Activated CD4-positive, alpha-beta memory T cell treated with anti-CD3 and anti-CD28 coated beads for 36 hours (primary cell): ENCODE measurements at regions not wholly inside any gene's neighbourhood (a gene's known extent, or its start where the extent isn't known, plus 50 kb on each side); places are given as distances from the start of the nearest gene placed in this dataset.
A peak's percentile ranks its signal among the peaks of the same experiment; 100 is the strongest.

Experiments used
- CTCF ChIA-PET: fragments of 350-600 bp; sonication (Branson Sonifier 250); formaldehyde crosslinking; loops from one replicate; lab custom pipeline; 2021; ENCODE audit warnings: antibody characterized with exemption, inconsistent platforms; lab: Charles Lee
- POLR2A ChIA-PET: fragments of 350-600 bp; sonication (Branson Sonifier 250); formaldehyde crosslinking; loops from one replicate; lab custom pipeline; 2021; ENCODE audit warnings: antibody characterized with exemption; lab: Charles Lee
- DNase-seq: peaks from one replicate; pipeline ENCODE4 v3.0.0-alpha.2; 2020
- H3K27ac Mint-ChIP-seq: one replicate; pipeline ENCODE4 v1.8.0; 2021; ENCODE audit warnings: mixed read lengths
- H3K27me3 Mint-ChIP-seq: one replicate; pipeline ENCODE4 v1.8.0; 2021; ENCODE audit warnings: mixed read lengths
- H3K36me3 Mint-ChIP-seq: one replicate; pipeline ENCODE4 v1.8.0; 2021; ENCODE audit warnings: mixed read lengths
- H3K4me1 Mint-ChIP-seq: one replicate; pipeline ENCODE4 v1.8.0; 2021; ENCODE audit warnings: low read depth, mixed read lengths
- H3K4me3 Mint-ChIP-seq: one replicate; pipeline ENCODE4 v1.8.0; 2021; ENCODE audit warnings: mild to moderate bottlenecking, mixed read lengths
- H3K9me3 Mint-ChIP-seq: one replicate; pipeline ENCODE4 v1.8.0; 2021; ENCODE audit warnings: mixed read lengths
- intact Hi-C: fragments of 100-400 bp; cut with micrococcal nuclease; formaldehyde crosslinking; loops from one replicate; pipeline ENCODE4 v1.15.1; 2023

DNA sequence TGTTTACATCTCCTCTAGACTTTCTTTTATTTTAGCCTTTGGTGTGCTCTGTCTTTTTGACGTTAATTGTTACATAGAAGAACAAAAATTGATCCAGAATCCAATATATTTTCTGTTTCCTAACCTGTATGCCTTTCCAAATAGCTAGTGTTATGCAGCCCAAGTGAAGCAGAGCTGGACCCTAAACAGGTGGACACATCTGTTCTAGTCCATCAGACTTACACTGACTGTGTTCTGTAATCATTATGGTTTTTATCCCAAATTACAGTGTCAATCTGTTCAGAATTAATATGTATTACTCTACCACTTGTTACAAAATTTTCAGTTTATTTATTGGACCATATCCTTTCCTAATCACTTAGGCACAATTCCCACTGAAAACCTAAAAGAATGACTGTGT, 176.8 kb upstream of the FOXG1 start:
- ChIA-PET CTCF (no interaction called here), POLR2A (no interaction called here)
- Mint-ChIP-seq H3K9me3 (peaks cover 18% of the 10 kb centered on the region), H3K4me3 (no peak overlapping the region), H3K36me3 (no peaks in the 10 kb centered on the region), H3K4me1 (no peaks in the 10 kb centered on the region), H3K27me3 (no peaks in the 10 kb centered on the region), H3K27ac (no peak overlapping the region)
- intact Hi-C loops = no loop called here
- DNase-seq = no peak

DNA sequence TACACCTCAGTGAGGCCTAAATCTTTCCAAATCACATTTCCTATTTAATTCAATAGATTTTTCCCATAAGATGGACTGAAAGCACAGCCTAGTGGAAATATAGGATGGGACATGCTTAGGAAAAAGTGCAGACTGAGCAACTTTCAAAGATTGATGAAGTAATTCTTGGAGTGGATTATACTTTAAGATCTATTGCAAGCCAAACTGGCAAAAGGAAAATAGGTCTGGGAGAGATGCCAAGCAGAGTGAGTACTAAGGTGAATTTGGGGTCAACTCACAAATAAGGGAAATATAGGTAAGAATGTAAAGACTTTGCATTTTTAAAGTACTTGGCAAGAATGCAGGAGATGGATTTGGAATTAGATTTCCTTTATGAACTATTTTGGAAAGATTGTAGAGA, 170.2 kb upstream of the FOXG1 start:
- H3K9me3 Mint-ChIP-seq = peaks cover 14% of the 10 kb centered on the region

DNA sequence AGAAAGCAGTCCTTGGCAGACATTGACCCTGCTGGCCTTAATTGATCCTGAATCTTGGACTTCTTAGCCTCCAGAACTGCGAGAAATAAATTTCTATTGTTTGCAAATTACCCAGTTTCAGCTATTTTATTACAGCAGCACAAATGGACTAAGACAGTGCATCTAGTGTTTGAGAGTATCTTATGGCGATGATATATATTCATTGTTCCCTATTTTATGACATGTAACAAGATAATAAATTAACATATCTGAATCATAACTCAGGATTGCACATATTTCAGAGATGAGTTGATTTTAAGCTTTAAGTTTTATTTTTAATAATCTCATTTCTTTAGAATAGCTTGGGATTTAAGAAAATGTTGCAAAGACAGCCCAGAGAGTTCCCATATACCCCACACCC, 167.4 kb upstream of the FOXG1 start:
- no peak overlapping the region for H3K27ac Mint-ChIP-seq
- peaks cover 18% of the 10 kb centered on the region for H3K9me3 Mint-ChIP-seq
- H3K27me3 Mint-ChIP-seq = no peaks in the 10 kb centered on the region
- DNase-seq = no peak
- ChIA-PET POLR2A (no interaction called here), CTCF (no interaction called here)
- H3K36me3 Mint-ChIP-seq = no peaks in the 10 kb centered on the region
- no peaks in the 10 kb centered on the region for H3K4me1 Mint-ChIP-seq
- intact Hi-C loops = no loop called here
- H3K4me3 Mint-ChIP-seq = no peak overlapping the region

More for the DNA sequence above, 170.2 kb upstream of the FOXG1 start:
- intact Hi-C loops = no loop called here
- DNase-seq = no peak
- Mint-ChIP-seq H3K4me1 (no peaks in the 10 kb centered on the region), H3K27me3 (no peaks in the 10 kb centered on the region), H3K36me3 (no peaks in the 10 kb centered on the region), H3K4me3 (no peak overlapping the region), H3K27ac (no peak overlapping the region)
- POLR2A ChIA-PET = no interaction called here
- CTCF ChIA-PET = no interaction called here

DNA sequence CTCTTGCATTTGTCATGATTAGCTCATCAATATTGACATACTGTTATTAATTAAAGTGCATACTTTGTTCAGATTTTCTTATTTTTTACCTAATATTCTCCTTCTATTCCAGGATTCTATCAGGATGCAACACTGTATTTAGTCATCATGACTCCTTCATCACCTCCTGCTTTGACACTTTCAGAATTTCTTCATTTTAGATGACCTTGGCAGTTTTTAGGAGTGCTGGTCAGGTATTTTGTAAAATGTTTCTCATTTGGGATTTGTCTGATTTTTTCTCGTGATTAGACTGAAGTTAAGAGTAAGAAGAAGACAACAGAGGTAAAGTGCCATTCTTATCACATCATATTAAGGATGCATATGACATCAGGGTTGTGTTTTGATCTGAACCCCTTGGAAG, 167.0 kb upstream of the FOXG1 start:
- ChIA-PET CTCF (no interaction called here), POLR2A (no interaction called here)
- no peaks in the 10 kb centered on the region for H3K27me3 Mint-ChIP-seq
- peaks cover 18% of the 10 kb centered on the region for H3K9me3 Mint-ChIP-seq
- intact Hi-C loops = no loop called here
- H3K36me3 Mint-ChIP-seq = no peaks in the 10 kb centered on the region
- DNase-seq = no peak
- H3K4me1 Mint-ChIP-seq = no peaks in the 10 kb centered on the region
- no peak overlapping the region for H3K27ac Mint-ChIP-seq
- no peak overlapping the region for H3K4me3 Mint-ChIP-seq

DNA sequence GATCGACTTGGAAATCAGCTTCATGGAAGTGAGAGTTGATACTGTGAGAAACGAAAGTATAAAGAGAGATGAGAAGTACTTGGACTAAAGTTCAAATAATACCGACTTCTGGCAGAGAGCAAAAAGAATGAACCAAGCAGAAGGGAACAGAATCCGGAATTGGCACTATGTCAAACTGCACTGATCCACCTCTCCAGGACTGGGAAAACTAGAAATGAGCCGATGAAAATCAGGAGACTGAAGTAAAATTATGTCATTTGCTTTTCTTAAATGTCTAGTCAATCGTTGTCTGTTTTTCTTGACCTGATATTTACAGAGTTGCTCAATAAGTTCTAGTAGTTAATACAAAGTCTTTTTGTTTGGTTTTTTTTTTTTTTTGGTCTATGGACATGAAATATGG, 163.0 kb upstream of the FOXG1 start:
- intact Hi-C loops = no loop called here
- no peaks in the 10 kb centered on the region for H3K36me3 Mint-ChIP-seq

DNA sequence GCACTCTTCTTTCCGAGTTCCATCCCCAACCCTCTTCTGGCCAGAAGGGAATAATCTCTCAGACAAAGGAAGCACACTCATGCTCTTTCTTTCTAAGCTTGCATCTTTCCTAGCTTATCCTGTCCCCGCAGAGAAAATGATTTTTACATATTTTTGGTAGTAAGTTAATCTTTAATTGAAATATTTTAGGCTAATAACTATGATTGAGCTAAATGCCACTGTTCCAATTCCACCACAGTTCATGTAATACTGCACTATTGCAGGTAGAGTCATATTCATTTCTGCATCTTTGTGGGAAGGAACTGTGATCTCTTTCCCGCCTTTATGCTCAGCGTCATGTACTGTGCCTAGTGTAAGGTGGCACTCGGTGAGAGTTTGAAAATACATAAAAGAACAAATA, 158.9 kb upstream of the FOXG1 start:
- H3K4me1 Mint-ChIP-seq = no peaks in the 10 kb centered on the region
- no peaks in the 10 kb centered on the region for H3K27me3 Mint-ChIP-seq
- H3K4me3 Mint-ChIP-seq = no peak overlapping the region
- POLR2A ChIA-PET = no interaction called here
- intact Hi-C loops = no loop called here
- CTCF ChIA-PET = no interaction called here
- peaks cover 6% of the 10 kb centered on the region for H3K9me3 Mint-ChIP-seq
- H3K27ac Mint-ChIP-seq = no peak overlapping the region
- no peak for DNase-seq
- no peaks in the 10 kb centered on the region for H3K36me3 Mint-ChIP-seq

More for the DNA sequence above, 163.0 kb upstream of the FOXG1 start:
- no peaks in the 10 kb centered on the region for H3K27me3 Mint-ChIP-seq
- ChIA-PET POLR2A (no interaction called here), CTCF (no interaction called here)
- H3K4me1 Mint-ChIP-seq = no peaks in the 10 kb centered on the region
- no peak overlapping the region for H3K27ac Mint-ChIP-seq
- H3K4me3 Mint-ChIP-seq = no peak overlapping the region
- H3K9me3 Mint-ChIP-seq = peaks cover 4% of the 10 kb centered on the region
- DNase-seq = no peak

DNA sequence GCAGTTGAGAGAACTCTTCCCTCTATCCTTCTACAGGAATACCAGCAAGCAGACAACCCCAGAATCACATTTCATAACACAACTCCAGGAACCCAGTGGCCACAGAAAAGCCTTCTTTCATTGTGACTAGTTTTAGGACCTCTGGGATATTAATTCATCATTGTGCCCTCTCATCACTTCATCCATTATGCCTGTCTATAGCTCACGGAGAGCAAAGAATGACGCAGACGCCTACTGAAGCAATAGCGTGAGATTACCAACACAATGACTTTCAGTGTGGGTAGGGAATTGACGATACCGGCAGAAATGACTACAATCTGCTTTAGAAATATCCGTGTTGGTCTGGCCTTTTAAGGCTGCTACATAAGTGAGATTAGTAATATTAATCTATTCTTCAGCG, 158.1 kb upstream of the FOXG1 start:
- Mint-ChIP-seq H3K9me3 (peaks cover 5% of the 10 kb centered on the region), H3K27ac (no peak overlapping the region), H3K4me1 (no peaks in the 10 kb centered on the region), H3K36me3 (no peaks in the 10 kb centered on the region), H3K27me3 (no peaks in the 10 kb centered on the region), H3K4me3 (no peak overlapping the region)
- POLR2A ChIA-PET = no interaction called here
- CTCF ChIA-PET = no interaction called here
- intact Hi-C loops = no loop called here
- DNase-seq = no peak

DNA sequence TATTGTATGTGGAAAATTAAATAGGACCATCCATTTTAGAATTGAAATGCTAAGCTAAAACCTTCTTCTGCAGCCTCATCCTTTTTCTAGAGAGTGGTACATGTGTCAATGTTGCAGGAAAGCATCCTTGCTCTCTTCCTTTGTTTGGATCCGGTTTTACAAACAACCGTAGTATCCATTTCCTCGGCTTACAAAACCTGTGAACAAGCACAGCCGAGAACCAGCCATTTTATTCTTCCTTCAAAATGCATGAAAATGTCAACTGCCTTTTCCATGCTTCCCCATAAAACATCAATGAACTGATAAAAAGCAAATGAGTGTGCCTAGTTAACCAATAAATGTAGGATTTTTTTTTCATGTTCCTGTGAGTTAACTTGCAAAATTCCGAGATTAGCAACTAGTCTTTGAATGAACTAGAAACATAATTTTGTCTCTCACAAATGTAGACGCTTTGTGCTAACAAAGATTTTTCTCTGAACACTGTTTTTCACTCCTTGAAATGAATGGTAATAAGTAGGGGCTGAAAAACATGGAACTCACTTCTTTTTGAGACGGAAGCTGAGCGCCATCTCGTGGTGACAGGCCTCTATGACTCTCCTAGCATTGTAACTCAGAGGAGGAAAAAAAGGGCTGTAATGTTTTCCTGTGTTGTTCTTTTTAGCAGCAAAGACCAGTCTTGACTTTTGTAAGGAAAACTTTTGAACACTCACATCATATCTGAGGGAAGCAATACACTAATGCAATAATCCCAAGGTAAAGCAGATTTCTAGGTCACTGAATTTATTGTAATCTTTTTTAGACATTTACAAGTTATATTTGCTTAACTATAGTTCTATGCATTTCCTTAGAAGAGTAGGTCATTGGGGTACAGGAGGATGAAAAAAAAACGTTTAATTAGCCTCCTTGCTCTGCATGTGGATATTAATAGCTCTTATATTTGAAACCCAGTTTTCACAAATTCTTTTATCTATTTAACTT, 157.4 kb upstream of the FOXG1 start:
- no peak overlapping the region for H3K27ac Mint-ChIP-seq
- intact Hi-C loops = no loop called here
- no peak overlapping the region for H3K4me3 Mint-ChIP-seq
- no peaks in the 10 kb centered on the region for H3K27me3 Mint-ChIP-seq
- CTCF ChIA-PET = no interaction called here
- peaks cover 6% of the 10 kb centered on the region for H3K9me3 Mint-ChIP-seq
- H3K4me1 Mint-ChIP-seq = no peaks in the 10 kb centered on the region
- POLR2A ChIA-PET = no interaction called here
- peak; percentile 36 for DNase-seq
- H3K36me3 Mint-ChIP-seq = no peaks in the 10 kb centered on the region

DNA sequence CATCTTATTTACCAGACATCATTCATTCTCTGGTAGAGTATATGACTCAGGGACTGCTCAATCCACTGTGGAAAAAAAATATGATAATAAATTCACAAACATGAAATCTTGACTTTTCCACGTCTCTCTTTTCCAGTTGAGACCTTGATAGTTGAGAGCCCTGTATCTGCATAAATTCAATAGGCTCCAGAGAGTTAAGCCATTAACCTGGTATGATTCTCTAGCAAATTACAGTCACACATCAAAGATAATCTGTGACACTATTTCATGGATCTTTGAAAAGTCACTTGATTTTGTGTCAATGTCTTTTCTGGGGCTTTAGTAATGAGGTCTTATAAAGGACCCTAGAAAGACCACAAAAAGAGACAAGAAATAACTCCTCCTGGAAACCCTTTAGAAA, 154.2 kb upstream of the FOXG1 start:
- Mint-ChIP-seq H3K27ac (no peak overlapping the region), H3K27me3 (no peaks in the 10 kb centered on the region), H3K36me3 (no peaks in the 10 kb centered on the region), H3K9me3 (peaks cover 23% of the 10 kb centered on the region), H3K4me3 (no peak overlapping the region), H3K4me1 (no peaks in the 10 kb centered on the region)
- DNase-seq = no peak
- POLR2A ChIA-PET = no interaction called here
- intact Hi-C loops = no loop called here
- CTCF ChIA-PET = no interaction called here

DNA sequence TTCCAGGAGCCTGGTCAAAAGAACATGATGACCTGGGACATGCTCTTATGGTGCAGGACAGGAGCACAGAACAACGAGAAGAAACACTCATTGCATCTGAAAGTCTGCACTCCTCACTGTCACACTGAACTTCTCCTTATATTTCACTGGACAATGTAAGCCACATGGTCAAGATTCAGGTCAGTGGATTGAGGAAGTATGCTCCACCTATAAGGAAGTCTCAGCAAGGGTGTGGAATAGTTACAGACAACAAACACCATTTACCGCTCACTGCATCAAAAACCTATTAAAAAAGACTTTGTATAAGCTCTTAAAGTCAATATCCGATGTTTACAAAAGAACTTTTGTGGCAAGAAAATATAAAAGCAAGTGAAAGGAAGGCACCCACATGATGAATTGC, 153.1 kb upstream of the FOXG1 start:
- CTCF ChIA-PET = interaction anchor here (0.5 kb wide), 1 partner anchor 45 kb away, joined by 3 read pairs; no protein-coding TSS in a partner anchor
- Mint-ChIP-seq H3K27ac (no peak overlapping the region), H3K4me3 (no peak overlapping the region), H3K36me3 (no peaks in the 10 kb centered on the region), H3K4me1 (no peaks in the 10 kb centered on the region), H3K27me3 (no peaks in the 10 kb centered on the region), H3K9me3 (peaks cover 23% of the 10 kb centered on the region)
- intact Hi-C loops = no loop called here
- POLR2A ChIA-PET = no interaction called here
- no peak for DNase-seq

DNA sequence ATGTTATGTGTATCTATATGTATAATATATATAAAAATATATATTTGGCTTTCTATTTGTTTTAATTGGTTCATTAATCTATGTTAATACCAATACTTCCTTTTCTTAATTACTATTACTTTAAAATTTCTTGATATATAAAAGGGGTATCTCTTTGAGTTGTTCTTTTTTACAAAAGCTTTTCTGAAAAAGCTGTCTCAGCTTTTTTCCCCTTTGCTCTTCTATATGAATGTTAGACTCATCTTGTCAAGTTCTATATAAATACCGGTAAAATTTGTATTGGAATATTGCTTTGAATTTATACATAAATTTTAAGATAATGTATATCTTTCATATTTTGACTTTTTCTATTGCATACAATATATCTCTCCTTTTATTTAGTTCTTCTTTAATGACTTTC, 139.8 kb upstream of the FOXG1 start:
- POLR2A ChIA-PET = no interaction called here
- H3K36me3 Mint-ChIP-seq = no peaks in the 10 kb centered on the region
- H3K4me1 Mint-ChIP-seq = no peaks in the 10 kb centered on the region
- H3K4me3 Mint-ChIP-seq = no peak overlapping the region
- intact Hi-C loops = no loop called here
- H3K27ac Mint-ChIP-seq = no peak overlapping the region
- H3K27me3 Mint-ChIP-seq = no peaks in the 10 kb centered on the region
- no peak for DNase-seq
- CTCF ChIA-PET = no interaction called here
- peaks cover 14% of the 10 kb centered on the region for H3K9me3 Mint-ChIP-seq

DNA sequence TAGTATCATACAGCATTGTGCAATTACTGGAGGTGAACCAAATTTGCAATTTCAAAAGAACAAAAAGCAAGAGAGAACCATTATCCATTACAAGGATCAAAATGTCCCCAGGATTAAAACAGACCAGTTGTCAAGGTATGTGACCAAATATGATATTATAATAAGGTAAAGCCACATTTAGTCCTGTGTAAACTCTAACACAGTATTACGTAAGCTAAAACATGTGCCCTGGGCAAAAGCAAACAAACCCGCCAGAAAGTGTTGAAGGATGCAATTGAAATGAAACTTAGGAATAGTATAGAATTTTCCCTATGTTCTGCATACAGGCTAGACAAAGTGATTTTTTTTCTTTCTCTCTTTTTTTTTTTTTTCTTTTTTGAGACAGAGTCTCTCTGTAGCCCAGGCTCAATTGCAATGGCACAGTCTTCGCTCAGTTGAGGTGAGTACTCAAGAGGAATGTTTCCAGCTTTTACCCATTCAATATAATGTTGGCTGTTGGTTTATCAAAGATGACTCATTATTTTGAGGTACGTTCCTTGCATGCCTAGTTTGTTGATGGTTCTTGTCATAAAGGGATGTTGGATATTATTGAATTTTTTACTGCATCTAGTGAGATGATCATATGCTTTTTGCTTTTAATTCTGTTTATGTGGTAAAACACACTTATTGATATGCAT, 137.1 kb upstream of the FOXG1 start:
- Mint-ChIP-seq H3K9me3 (peaks cover 18% of the 10 kb centered on the region), H3K27me3 (no peaks in the 10 kb centered on the region), H3K4me1 (no peaks in the 10 kb centered on the region), H3K27ac (no peak overlapping the region), H3K36me3 (no peaks in the 10 kb centered on the region), H3K4me3 (no peak overlapping the region)
- DNase-seq = no peak
- ChIA-PET CTCF (no interaction called here), POLR2A (no interaction called here)
- intact Hi-C loops = no loop called here
